GM23338 (cell line): ENCODE measurements at regions not wholly inside any gene's neighbourhood (a gene's known extent, or its start where the extent isn't known, plus 50 kb on each side); places are given as distances from the start of the nearest gene placed in this dataset.

Experiments
- ATAC-seq: fragments of 200-7000 bp; cut with Tn5 transposase; 3 replicates; pipeline ENCODE4 v1.9.1; 2020
- DNase-seq: peaks from one replicate; pipeline ENCODE4 v3.0.0-alpha.2; 2015; ENCODE audit warnings: low spot score
- H2AFZ ChIP-seq: fragments of 200-600 bp; sonication (generic); 2 replicates; pipeline ENCODE4 v1.8.0; 2016; ENCODE audit warnings: antibody characterized with exemption, mild to moderate bottlenecking, moderate library complexity
- H3F3A ChIP-seq: fragments of 200-600 bp; sonication (generic); replicated peaks from 2 replicates; pipeline ENCODE4 v1.8.0; 2017; ENCODE audit warnings: antibody characterized with exemption, mixed run types, low read depth
- H3K27ac ChIP-seq: fragments of 200-600 bp; sonication (generic); 2 replicates; pipeline ENCODE4 v1.6.1; 2016; ENCODE audit warnings: low read depth
- H3K27me3 ChIP-seq: fragments of 200-600 bp; sonication (generic); 2 replicates; pipeline ENCODE4 v1.8.0; 2016; ENCODE audit warnings: mild to moderate bottlenecking, mixed run types, moderate library complexity; ENCODE audit not compliant: insufficient read depth
- H3K36me3 ChIP-seq: fragments of 200-600 bp; sonication (generic); 2 replicates; pipeline ENCODE4 v1.8.0; 2016; ENCODE audit warnings: mild to moderate bottlenecking; ENCODE audit not compliant: insufficient read depth
- H3K4me1 ChIP-seq: fragments of 200-600 bp; sonication (generic); 2 replicates; pipeline ENCODE4 v1.8.0; 2016; ENCODE audit warnings: mild to moderate bottlenecking, moderate library complexity; ENCODE audit not compliant: insufficient read depth
- H3K4me2 ChIP-seq: fragments of 200-600 bp; sonication (generic); 2 replicates; pipeline ENCODE4 v1.7.1; 2017; ENCODE audit warnings: mixed run types
- H3K4me3 ChIP-seq: fragments of 200-600 bp; sonication (generic); 2 replicates; pipeline ENCODE4 v1.6.1; 2016; ENCODE audit warnings: mixed run types
- H3K79me2 ChIP-seq: fragments of 200-600 bp; sonication (generic); replicated peaks from 2 replicates; pipeline ENCODE4 v1.8.0; 2017; ENCODE audit warnings: mild to moderate bottlenecking; ENCODE audit not compliant: insufficient read depth
- H3K9me2 ChIP-seq: fragments of 200-600 bp; sonication (generic); 2 replicates; pipeline ENCODE4 v1.8.0; 2017; ENCODE audit not compliant: insufficient read depth
- H4K20me1 ChIP-seq: fragments of 200-600 bp; sonication (generic); replicated peaks from 2 replicates; pipeline ENCODE4 v1.8.0; 2017; ENCODE audit warnings: mild to moderate bottlenecking; ENCODE audit not compliant: insufficient read depth
- H3K27ac Mint-ChIP-seq: 2 replicates; pipeline ENCODE4 v1.8.0; 2020; ENCODE audit warnings: inconsistent platforms, mild to moderate bottlenecking, moderate library complexity, mixed read lengths
- H3K27me3 Mint-ChIP-seq: 3 replicates; pipeline ENCODE4 v1.8.0; 2022; ENCODE audit warnings: low read depth, mild to moderate bottlenecking, moderate library complexity, mixed read lengths, inconsistent platforms; ENCODE audit not compliant: insufficient read depth, poor library complexity
- H3K36me3 Mint-ChIP-seq: 3 replicates; pipeline ENCODE4 v1.8.0; 2021; ENCODE audit warnings: low read depth, mild to moderate bottlenecking, inconsistent platforms, moderate library complexity, mixed read lengths
- H3K4me1 Mint-ChIP-seq: 3 replicates; pipeline ENCODE4 v1.8.0; 2020; ENCODE audit warnings: mild to moderate bottlenecking, inconsistent platforms, mixed read lengths
- H3K4me3 Mint-ChIP-seq: 3 replicates; pipeline ENCODE4 v1.8.0; 2021; ENCODE audit warnings: moderate library complexity, mild to moderate bottlenecking, inconsistent platforms, mixed read lengths
- H3K9me3 Mint-ChIP-seq: 3 replicates; pipeline ENCODE4 v1.8.0; 2020; ENCODE audit warnings: moderate library complexity, mild to moderate bottlenecking, inconsistent platforms, mixed read lengths
- CREB1 ChIP-seq: fragments of 250-450 bp; sonication (Bioruptor Pico); IDR thresholded peaks from 2 replicates; pipeline ENCODE4 v1.5.0; 2020; ENCODE audit warnings: low read depth, mild to moderate bottlenecking, moderate library complexity
- CTCF ChIP-seq, 2 experiments: fragments of 200-600 bp in 1 of 2; sonication (generic) in 1 of 2; conservative IDR thresholded peaks; 2 replicates each; pipeline versions ENCODE4 v1.5.1 to v1.6.1; 2016 to 2017; ENCODE audit warnings: antibody characterized with exemption in 2 of 2, low read depth in 2 of 2, mild to moderate bottlenecking in 2 of 2, moderate library complexity in 1 of 2
- ETS1 ChIP-seq: IDR thresholded peaks from 2 replicates; pipeline ENCODE4 v1.6.1; 2016; ENCODE audit warnings: antibody characterized with exemption
- EZH2 ChIP-seq: fragments of 200-600 bp; sonication (generic); IDR thresholded peaks from one replicate; pipeline ENCODE4 v1.8.0; 2017; ENCODE audit warnings: antibody characterized with exemption, mild to moderate bottlenecking, low read depth; ENCODE audit not compliant: unreplicated experiment
- EZH2phosphoT487 ChIP-seq: fragments of 200-600 bp; sonication (generic); IDR thresholded peaks from one replicate; pipeline ENCODE4 v1.8.1; 2018; ENCODE audit warnings: antibody characterized with exemption; ENCODE audit not compliant: unreplicated experiment
- JUNB ChIP-seq: IDR thresholded peaks from one replicate; pipeline ENCODE4 v1.6.1; 2016; ENCODE audit warnings: antibody characterized with exemption; ENCODE audit not compliant: unreplicated experiment
- NANOG ChIP-seq: IDR thresholded peaks from 2 replicates; pipeline ENCODE4 v1.6.1; 2016; ENCODE audit warnings: antibody characterized with exemption, borderline replicate concordance
- POLR2AphosphoS5 ChIP-seq: IDR thresholded peaks from 2 replicates; pipeline ENCODE4 v1.6.1; 2016; ENCODE audit warnings: antibody characterized with exemption, low read depth
- REST ChIP-seq: IDR thresholded peaks from one replicate; pipeline ENCODE4 v1.6.1; 2018; ENCODE audit warnings: antibody characterized with exemption; ENCODE audit not compliant: unreplicated experiment
- STAT1 ChIP-seq: IDR thresholded peaks from one replicate; pipeline ENCODE4 v1.6.1; 2016; ENCODE audit warnings: antibody characterized with exemption; ENCODE audit not compliant: unreplicated experiment
- ZNF114 ChIP-seq: fragments of 250-450 bp; sonication (Bioruptor Pico); IDR thresholded peaks from 2 replicates; pipeline ENCODE4 v1.5.0; 2020; ENCODE audit warnings: mild to moderate bottlenecking, moderate library complexity
- ZNF331 ChIP-seq: fragments of 250-450 bp; sonication (Bioruptor Pico); IDR thresholded peaks from 2 replicates; pipeline ENCODE4 v1.5.0; 2020; ENCODE audit warnings: low read depth, mild to moderate bottlenecking, moderate library complexity
- ZNF462 ChIP-seq: fragments of 250-450 bp; sonication (Bioruptor Pico); IDR thresholded peaks from 2 replicates; pipeline ENCODE4 v1.5.0; 2020; ENCODE audit warnings: mild to moderate bottlenecking, moderate library complexity

- Mint-ChIP-seq H3K27ac (no peak overlapping the region), H3K4me1 (no peaks in the 10 kb centered on the region)
- H3K79me2 ChIP-seq = no peaks in the 10 kb centered on the region
Observed at GRCh38 chr2:78646533-78647364, 378.8 kb upstream of the REG3G start.

More at GRCh38 chr2:78646533-78647364, 378.8 kb upstream of the REG3G start:
- Mint-ChIP-seq H3K4me3 (no peak overlapping the region), H3K36me3 (no peaks in the 10 kb centered on the region), H3K27me3 (no peaks in the 10 kb centered on the region), H3K9me3 (no peaks in the 10 kb centered on the region)
- H3F3A ChIP-seq = no peaks in the 10 kb centered on the region
- ATAC-seq = no peak
- DNase-seq = no peak
- no peak overlapping the region for H3K4me2 ChIP-seq
- no peaks in the 10 kb centered on the region for H3K4me1 ChIP-seq
- peaks cover 4% of the 10 kb centered on the region; the same call in 1 of the 2 replicates for H3K9me2 ChIP-seq
- no peak overlapping the region for H3K27ac ChIP-seq
- H3K36me3 ChIP-seq = no peaks in the 10 kb centered on the region
- TF ChIP-seq ETS1 = no peak
- TF ChIP-seq JUNB = no peak
- TF ChIP-seq REST = no peak
- TF ChIP-seq ZNF331 = no peak
- no peak for TF ChIP-seq ZNF114 (CRISPR knock-in tag)
- no peak for TF ChIP-seq CTCF (conservative IDR thresholded peaks at IDR 0.05; ENCODE audit: low read depth in 2 of 2)
- TF ChIP-seq CREB1 (CRISPR knock-in tag) = no peak
- no peak for TF ChIP-seq NANOG
- no peak for TF ChIP-seq STAT1
- TF ChIP-seq EZH2phosphoT487 = no peak
- no peak for TF ChIP-seq POLR2AphosphoS5
- TF ChIP-seq ZNF462 = no peak
- no peak for TF ChIP-seq EZH2
- no peaks in the 10 kb centered on the region for H4K20me1 ChIP-seq
- H3K27me3 ChIP-seq = no peaks in the 10 kb centered on the region
- H2AFZ ChIP-seq = no peak overlapping the region
- H3K4me3 ChIP-seq = no peak overlapping the region
